Heart right ventricle (tissue), 16 donors: ENCODE measurements at regions not wholly inside any gene's neighbourhood (a gene's known extent, or its start where the extent isn't known, plus 50 kb on each side); places are given as distances from the start of the nearest gene placed in this dataset.

Experiments
- ATAC-seq, 8 donors: fragments of 200-7000 bp; cut with Tn5 transposase; one replicate each; pipeline ENCODE4 v1.9.1; 2020; ENCODE audit warnings: mild to moderate bottlenecking in 8 of 8, moderate library complexity in 8 of 8, moderate number of reproducible peaks in 1 of 8
- DNase-seq, 2 donors: peaks; one replicate each; pipeline ENCODE4 v3.0.0-alpha.2; 2020
- H3K27ac ChIP-seq, 10 donors: fragments of 200-600 bp; sonication (generic) in 2 of 10; one replicate each; pipeline versions ENCODE4 v1.5.0 to v1.8.0; 2020 to 2022; ENCODE audit warnings: mild to moderate bottlenecking in 3 of 10
- H3K27me3 ChIP-seq, 7 donors: fragments of 200-600 bp; one replicate each; pipeline ENCODE4 v1.8.0; 2021 to 2022; ENCODE audit warnings: mild to moderate bottlenecking in 2 of 7
- H3K36me3 ChIP-seq, 9 donors: fragments of 200-600 bp; sonication (generic) in 1 of 9; one replicate each; pipeline versions ENCODE4 v1.5.0 to v1.8.0; 2020 to 2022; ENCODE audit warnings: mild to moderate bottlenecking in 2 of 9
- H3K4me1 ChIP-seq, 9 donors: fragments of 200-600 bp; sonication (generic) in 1 of 9; one replicate each; pipeline versions ENCODE4 v1.5.0 to v1.8.0; 2020 to 2022; ENCODE audit warnings: mild to moderate bottlenecking in 4 of 9
- H3K4me3 ChIP-seq, 10 donors: fragments of 200-600 bp; sonication (generic) in 2 of 10; one replicate each; pipeline versions ENCODE4 v1.5.0 to v1.8.0; 2020 to 2022; ENCODE audit warnings: mild to moderate bottlenecking in 7 of 10, moderate library complexity in 2 of 10
- H3K9me3 ChIP-seq, 11 donors: fragments of 200-600 bp in 10 of 11; sonication (generic) in 2 of 11; one replicate each; pipeline versions ENCODE4 v1.5.0 to v1.8.0; 2013 to 2022; ENCODE audit warnings: mild to moderate bottlenecking in 2 of 11, control low read depth in 1 of 11, moderate library complexity in 1 of 11
- WGBS, 2 donors: extraction: QIAGEN DNeasy Blood & Tissue Kit; methylation state at CpG; one replicate each; pipeline ENCODE4 v1.1.7; 2013; ENCODE audit warnings: inconsistent platforms in 1 of 2; 5-methylcytosine and 5-hydroxymethylcytosine counted together
- intact Hi-C, 10 donors: fragments of 100-400 bp; cut with DNase I; formaldehyde crosslinking; loops; one replicate each; pipeline versions ENCODE4 v1.11.1 to v1.14.2; 2022
- TF ChIP-seq, protein P1 (sequence below), 9 donors: fragments of 200-600 bp; sonication (generic) in 2 of 9; IDR thresholded peaks; one replicate each; pipeline versions ENCODE4 v1.5.0 to v1.8.0; 2021 to 2022; ENCODE audit warnings: antibody characterized with exemption in 9 of 9, mild to moderate bottlenecking in 5 of 9, moderate library complexity in 1 of 9
- donor health status: Arrhythmogenic right ventricular cardiomyopathy.
- donor health status: ischemic (EF 13 %, LVEDD 7.1; RV severe dilation, severe dysfunction).
- donor health status: healthy with polysubstance abuse.
- donor health status: DM: no; HTN: yes; CAD: no.
- donor health status: DM: no; HTN: no; CAD: no.
- donor health status: ischemic (EF 25% LVEDD 6.9; RV normal size, moderate dysfunction).
- donor health status: ischemic (EF 25% LVEDD 5.7; RV mildly dilated, moderate dysfunction).
- donor health status: healthy.
- donor health status: DM: yes; HTN: yes; CAD: no.
- donor health status: Ischemic cardiomyopathy.
- donor health status: ischemic (EF 35%, LVEDD 5.7; RV mildly dilated, moderate dysfunction).
- donor health status: nonischemic (EF 11% LVEDD 7.7; RV severe dilation, severe dysfunction).
- donor health status: DM: yes; HTN: yes; CAD: no.
- donor health status: PGD.
- donor health status: ischemic (EF 29% LVEDD 5.4; RV normal size, mild dysfunction).
- donor health status: nonischemic (EF 23%, LVEDD 6.1; RV moderate dilation, normal function).

DNA sequence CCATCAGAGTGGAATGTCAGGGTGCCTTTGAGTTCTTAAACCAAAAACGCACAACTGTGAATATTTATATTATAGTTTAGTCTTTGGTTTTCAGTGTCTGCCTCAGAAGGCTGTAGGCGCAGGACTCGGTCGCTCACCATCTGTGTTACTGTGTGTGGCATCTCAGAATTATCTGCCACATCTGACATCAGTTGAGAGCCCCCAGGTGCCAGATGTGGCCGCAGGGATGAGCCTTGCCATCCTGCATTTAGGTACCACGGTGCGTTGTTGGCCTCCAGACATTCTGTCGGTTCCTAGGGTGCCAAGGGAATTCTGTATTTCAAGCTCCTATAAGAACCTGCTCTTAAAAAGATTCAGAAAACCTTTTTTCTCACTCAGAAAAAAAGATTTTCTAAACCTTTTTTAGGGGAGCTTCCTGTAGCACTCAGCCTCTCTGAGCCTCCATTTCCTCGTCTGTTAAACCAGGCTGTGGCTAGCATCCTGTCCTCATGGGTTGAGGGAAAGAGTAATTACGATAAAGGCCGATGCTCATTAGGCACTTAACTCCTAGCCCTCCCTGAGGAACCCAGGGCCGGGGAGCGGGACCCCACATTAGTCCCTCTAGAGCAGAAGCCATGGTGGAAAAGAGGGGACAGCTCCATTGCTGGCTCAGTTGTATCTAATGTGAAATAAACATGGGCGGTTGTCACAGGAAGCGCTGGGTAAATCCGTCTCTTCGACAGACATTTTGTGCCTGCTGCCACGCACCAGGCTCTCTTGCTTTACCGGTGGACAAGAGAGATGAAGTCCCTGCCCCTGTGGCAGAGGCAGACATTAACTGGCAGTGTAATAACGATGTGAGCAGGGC lies 70.2 kb upstream of the MORC3 start:
- DNase-seq (no peak), ATAC-seq (no peak)
- H3K4me1 ChIP-seq: peaks cover 0 to 3% (median 0%) of the 10 kb centered on the region in 9 donors
- H3K27me3 ChIP-seq: no peaks in the 10 kb centered on the region
- intact Hi-C loops: no loop called here
- H3K4me3 ChIP-seq: no peak overlapping the region
- no peak overlapping the region for H3K27ac ChIP-seq
- 89 to 90% methylated on average over 20 of the region's 20 CpGs for WGBS, 2 donors
- TF ChIP-seq, protein P1, sequence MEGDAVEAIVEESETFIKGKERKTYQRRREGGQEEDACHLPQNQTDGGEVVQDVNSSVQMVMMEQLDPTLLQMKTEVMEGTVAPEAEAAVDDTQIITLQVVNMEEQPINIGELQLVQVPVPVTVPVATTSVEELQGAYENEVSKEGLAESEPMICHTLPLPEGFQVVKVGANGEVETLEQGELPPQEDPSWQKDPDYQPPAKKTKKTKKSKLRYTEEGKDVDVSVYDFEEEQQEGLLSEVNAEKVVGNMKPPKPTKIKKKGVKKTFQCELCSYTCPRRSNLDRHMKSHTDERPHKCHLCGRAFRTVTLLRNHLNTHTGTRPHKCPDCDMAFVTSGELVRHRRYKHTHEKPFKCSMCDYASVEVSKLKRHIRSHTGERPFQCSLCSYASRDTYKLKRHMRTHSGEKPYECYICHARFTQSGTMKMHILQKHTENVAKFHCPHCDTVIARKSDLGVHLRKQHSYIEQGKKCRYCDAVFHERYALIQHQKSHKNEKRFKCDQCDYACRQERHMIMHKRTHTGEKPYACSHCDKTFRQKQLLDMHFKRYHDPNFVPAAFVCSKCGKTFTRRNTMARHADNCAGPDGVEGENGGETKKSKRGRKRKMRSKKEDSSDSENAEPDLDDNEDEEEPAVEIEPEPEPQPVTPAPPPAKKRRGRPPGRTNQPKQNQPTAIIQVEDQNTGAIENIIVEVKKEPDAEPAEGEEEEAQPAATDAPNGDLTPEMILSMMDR (IDR thresholded peaks at IDR 0.05): no peak
- H3K36me3 ChIP-seq: peaks cover 0 to 100% (median 40%) of the 10 kb centered on the region in 9 donors
- no peaks in the 10 kb centered on the region for H3K9me3 ChIP-seq

DNA sequence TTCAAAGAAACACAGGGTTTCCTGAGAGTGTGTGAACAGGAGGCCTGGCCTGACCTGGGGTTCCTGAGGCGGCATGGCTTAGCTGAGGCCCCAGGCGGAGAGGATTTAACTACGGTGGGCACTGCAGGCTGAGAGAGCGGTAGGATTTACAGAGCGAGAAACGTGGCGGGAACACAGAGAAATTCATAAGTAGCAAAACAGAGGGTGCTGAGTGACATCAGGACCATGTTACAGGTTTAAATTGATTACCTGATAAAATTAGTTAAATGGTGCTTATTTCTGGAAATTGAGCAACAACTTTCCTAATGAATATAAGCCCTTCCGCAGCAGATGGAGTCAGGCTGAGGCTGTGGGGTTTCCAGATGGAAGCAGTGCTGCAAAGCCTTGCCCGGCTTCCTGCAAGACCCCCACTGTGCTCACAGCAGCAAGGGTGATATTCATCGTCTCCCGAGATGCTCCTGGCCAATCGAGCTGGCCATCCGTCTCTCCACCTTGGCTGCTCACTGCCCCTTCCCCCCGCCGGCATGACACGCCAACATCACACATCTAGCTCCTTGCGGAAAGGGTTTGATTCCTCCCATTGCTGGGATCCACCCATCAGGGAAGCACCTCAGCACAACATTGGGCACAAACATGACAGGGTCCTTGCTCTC lies 69.4 kb upstream of the MORC3 start:
- whole genome bisulfite sequencing, 2 donors: 87 to 91% methylated on average over 17 of the region's 17 CpGs
- H3K4me3 ChIP-seq: no peak overlapping the region
- H3K4me1 ChIP-seq: peaks cover 0 to 3% (median 0%) of the 10 kb centered on the region in 9 donors
- DNase-seq (no peak), ATAC-seq (no peak)
- peaks cover 0 to 100% (median 39%) of the 10 kb centered on the region in 9 donors for H3K36me3 ChIP-seq
- H3K27me3 ChIP-seq: no peaks in the 10 kb centered on the region
- no peak overlapping the region for H3K27ac ChIP-seq
- H3K9me3 ChIP-seq: no peaks in the 10 kb centered on the region
- intact Hi-C loops: no loop called here
- TF ChIP-seq, protein P1 (IDR thresholded peaks at IDR 0.05): no peak

DNA sequence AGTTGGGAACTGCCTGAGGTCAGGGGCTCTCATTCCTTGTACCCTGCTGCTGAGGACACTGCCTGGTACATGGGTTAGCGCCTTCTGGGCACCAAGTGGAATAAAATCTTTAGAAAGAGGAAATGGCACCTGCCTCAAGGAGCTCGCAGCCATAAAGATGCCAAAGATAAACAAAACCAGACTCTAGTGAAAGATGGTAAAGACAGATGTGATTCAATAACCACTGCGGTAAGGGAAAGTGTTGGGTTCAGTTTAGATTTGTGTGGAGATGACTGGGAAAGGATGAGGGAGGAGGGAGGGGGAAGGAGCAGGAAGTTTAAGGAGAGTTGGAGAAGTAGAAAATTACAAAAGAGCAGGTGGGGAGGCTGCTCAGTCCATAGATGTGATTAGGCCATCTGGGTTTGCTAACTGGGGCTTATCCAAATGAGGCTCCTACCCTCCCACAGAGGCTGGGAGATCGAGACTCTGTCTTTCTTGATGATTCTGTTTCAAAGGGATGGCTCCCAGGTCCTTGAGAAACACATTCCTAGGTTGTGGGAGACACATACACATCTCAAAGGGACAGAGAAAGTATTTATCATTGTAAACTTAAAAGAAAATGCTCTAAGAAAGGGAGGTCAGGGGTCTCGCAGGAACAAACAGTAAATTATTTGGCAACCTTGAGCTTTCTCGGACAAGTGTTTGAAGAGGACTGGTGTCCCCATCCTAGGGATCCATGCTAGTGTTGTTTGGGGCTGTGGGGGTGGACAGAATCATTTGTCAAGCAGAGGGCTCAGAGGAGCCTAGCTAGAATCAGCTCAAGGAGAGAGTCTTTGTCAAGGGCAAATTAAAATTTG lies 65.7 kb upstream of the MORC3 start:
- no peak for ATAC-seq
- DNase-seq: no peak
- Histone ChIP-seq H3K36me3 (peaks cover 0 to 88% (median 21%) of the 10 kb centered on the region in 9 donors), H3K9me3 (no peaks in the 10 kb centered on the region), H3K4me3 (no peak overlapping the region), H3K4me1 (no peaks in the 10 kb centered on the region), H3K27me3 (no peaks in the 10 kb centered on the region), H3K27ac (no peak overlapping the region)
- intact Hi-C loops: no loop called here
- TF ChIP-seq, protein P1 (IDR thresholded peaks at IDR 0.05): no peak
- 70% methylated on average over 6 of the region's 6 CpGs for WGBS, 2 donors

DNA sequence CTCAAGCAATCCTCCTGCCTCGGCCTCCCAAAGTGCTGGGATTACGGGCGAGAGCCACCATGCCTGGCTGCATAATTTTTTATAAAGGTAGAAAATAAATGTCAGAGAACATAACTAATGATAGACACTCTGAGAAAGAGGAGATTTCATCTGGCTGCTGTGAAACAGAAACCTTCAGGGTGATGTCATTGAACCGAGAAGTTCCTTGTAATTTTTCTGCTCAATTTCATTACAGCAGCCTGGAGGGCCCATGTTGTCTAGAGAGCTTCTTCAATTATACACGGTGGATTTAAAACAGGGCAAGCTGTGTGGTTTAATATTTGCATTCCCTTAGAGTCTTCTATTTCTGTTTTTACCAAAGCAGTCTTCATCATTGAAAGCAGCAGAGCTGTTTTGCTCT lies 64.3 kb upstream of the MORC3 start:
- 94 to 96% methylated on average over 5 of the region's 5 CpGs for WGBS, 2 donors
- DNase-seq (no peak), ATAC-seq (no peak)
- intact Hi-C loops: no loop called here
- Histone ChIP-seq H3K9me3 (no peaks in the 10 kb centered on the region), H3K27ac (no peak overlapping the region), H3K36me3 (peaks cover 0 to 74% (median 16%) of the 10 kb centered on the region in 9 donors), H3K4me3 (no peak overlapping the region), H3K27me3 (no peaks in the 10 kb centered on the region), H3K4me1 (peaks cover 0 to 7% (median 0%) of the 10 kb centered on the region in 9 donors)
- TF ChIP-seq, protein P1 (IDR thresholded peaks at IDR 0.05): no peak
